Mesenteric fat pad (tissue), 1 donor: ENCODE measurements at regions not wholly inside any gene's neighbourhood (a gene's known extent, or its start where the extent isn't known, plus 50 kb on each side); places are given as distances from the start of the nearest gene placed in this dataset.

Experiments used
- DNase-seq: peaks from one replicate; pipeline ENCODE4 v3.0.0-alpha.2; 2020; ENCODE audit warnings: low spot score
- donor health status: DM: yes; HTN: yes; CAD: no.

DNA sequence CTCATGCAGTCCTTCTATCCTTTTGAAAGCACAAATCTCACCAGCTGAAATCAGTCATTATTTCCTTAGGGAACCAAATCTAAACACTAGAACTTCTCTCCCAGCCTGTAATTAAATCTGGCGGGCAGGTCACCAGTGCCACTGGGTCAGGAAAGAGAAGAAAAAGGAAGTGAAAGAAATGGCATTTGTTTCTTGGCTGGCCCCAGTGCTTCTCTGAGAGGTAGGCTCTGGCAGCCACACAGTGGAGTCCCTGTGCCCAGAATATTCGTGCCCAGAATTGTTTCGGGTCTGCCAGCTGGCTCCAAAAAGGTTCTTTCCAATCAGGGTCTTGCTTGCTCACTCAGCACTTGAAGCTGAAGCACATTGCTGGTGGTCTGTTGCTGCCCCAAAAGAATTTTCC, 133.9 kb upstream of the MTAP start:
- DNase-seq: no peak

- DNase-seq: no peak
Measured at GRCh38 chr9:21669701-21670100, 132.7 kb upstream of the MTAP start.

DNA sequence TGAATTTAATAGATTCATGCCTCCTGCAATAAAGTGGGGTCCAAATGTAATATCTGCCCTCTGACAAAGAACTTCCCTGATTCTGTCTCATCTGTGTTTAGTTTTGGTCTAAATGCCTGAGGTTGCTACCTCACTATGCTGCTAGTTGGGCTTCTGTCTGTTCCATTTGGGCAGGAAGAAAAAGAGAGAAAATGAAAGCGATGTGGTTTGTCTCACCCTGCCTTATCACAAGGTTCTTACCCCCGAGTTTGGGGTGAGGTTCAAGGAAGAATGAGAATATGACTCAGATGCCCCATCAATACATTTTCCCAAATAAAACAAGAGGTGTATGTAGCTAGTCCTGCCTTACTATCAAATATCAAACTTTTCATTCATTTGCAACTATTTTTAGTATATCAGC, 132.1 kb upstream of the MTAP start:
- DNase-seq: no peak

GRCh38 chr9:21672140-21672539, 130.3 kb upstream of the MTAP start:
- no peak for DNase-seq

GRCh38 chr9:21672761-21673160, 129.7 kb upstream of the MTAP start:
- DNase-seq: no peak

DNA sequence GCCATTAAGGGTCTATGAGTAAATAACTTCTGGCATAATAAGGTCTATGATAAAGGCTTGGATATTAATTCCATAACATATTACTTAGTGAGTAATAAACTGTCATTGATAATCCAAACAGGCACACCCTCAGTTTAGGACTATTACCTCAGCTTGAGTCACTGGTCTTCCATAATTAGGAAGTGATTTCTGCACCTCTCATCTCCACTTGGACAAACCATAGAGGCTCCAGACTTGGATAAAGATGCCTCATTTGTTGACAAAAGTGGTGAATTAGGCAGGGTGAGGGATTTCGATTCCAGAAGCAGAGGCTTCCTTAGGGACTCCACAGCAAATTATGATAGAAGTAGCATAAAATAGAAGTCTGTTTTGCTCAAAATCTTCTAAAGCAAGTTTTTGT, 127.5 kb upstream of the MTAP start:
- no peak for DNase-seq

GRCh38 chr9:21677387-21677786, 125.0 kb upstream of the MTAP start:
- no peak for DNase-seq

DNA sequence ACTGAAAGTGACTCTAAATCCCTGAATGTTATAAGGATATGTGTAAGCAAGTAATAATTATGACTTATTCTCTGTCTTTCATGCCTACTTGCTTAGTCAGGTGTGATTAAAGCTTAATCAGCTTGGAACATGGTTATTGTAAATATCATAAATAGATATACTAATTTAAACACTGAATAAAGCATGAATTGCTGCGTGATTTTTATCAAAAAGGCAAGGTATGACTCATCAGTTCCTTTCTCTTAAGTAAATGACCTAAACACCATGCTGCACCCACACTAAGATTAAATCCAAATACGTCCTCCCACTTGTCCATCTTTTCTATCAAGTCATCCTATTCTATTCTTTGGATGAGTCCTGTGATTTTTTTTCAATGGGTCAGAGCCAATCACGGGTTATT, 124.6 kb upstream of the MTAP start:
- DNase-seq: no peak

GRCh38 chr9:21679432-21679831, 123.0 kb upstream of the MTAP start:
- DNase-seq: no peak

GRCh38 chr9:21680590-21680989, 121.8 kb upstream of the MTAP start:
- no peak for DNase-seq

- no peak for DNase-seq
Measured at GRCh38 chr9:21681641-21682040, 120.8 kb upstream of the MTAP start.

- no peak for DNase-seq
Measured at GRCh38 chr9:21682381-21682780, 120.1 kb upstream of the MTAP start.

DNA sequence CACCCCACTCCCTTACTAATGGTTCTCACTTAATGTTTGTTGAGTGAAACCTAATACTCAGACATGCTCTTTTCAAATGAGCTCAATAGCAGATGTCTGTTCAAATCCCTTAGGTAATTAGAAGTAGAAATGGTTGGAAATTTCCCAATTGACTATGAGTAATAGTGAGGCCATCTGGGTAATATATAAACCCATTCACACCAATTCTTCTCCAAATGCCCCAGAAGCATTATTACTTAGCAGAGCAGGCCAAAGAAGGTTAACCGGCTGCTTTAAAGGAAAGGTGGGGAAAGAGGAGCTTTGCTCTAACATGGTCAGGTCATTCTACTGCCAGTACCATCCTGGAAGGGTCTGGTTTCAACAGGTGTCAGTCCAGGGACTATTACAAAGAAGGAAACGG, 119.5 kb upstream of the MTAP start:
- DNase-seq: no peak

GRCh38 chr9:21683484-21684175, 118.8 kb upstream of the MTAP start:
- no peak for DNase-seq

GRCh38 chr9:21684231-21684630, 118.2 kb upstream of the MTAP start:
- DNase-seq: no peak

DNA sequence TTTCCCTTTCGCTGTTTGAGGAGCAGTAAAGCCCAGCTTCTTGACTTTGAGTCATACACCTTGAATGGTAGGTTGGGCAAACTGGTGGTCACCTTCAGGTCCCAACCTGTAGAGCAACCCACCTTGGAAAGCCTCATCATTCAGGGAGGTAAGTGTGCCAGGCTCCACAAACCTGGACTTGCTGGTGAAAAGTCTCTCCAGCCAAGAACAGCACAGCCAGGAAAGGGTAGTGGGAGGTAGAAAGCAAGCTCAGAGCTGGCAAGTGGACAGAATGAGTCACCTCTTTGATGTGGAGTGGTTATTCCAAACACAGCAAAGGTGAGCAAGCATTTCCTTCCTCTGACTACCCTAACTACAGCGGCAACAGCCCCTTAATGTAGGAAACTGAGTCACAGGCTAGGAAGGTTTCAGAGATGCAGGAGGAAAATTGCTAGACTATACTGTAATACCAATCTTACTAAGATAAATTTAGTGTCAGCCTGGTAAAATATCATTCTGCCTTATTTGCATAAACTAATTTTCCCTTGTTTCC, 117.5 kb upstream of the MTAP start:
- DNase-seq: no peak

GRCh38 chr9:21685502-21685901, 116.9 kb upstream of the MTAP start:
- DNase-seq: no peak

GRCh38 chr9:21686738-21687137, 115.7 kb upstream of the MTAP start:
- DNase-seq: no peak

GRCh38 chr9:21687351-21687750, 115.1 kb upstream of the MTAP start:
- no peak for DNase-seq

GRCh38 chr9:21688108-21689102, 114.0 kb upstream of the MTAP start:
- DNase-seq: no peak

DNA sequence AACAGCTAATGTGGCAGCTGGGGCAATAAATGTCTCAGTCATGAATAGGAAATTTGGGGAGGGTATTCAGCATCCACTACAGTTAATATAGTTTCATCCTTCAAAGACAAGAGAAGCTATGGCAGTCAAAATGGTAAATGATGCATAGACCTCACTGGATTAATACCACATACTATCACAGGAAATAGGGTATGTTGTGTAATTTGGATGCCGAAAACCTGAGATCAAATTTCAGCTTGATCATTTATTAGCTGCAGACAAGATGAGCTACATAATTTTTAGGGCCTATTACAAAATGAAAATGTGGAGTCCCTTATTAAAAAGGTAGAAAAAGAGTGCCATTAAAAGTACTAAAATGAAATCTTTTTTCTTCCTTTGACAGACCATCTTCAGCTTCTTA, 112.6 kb upstream of the MTAP start:
- no peak for DNase-seq

DNA sequence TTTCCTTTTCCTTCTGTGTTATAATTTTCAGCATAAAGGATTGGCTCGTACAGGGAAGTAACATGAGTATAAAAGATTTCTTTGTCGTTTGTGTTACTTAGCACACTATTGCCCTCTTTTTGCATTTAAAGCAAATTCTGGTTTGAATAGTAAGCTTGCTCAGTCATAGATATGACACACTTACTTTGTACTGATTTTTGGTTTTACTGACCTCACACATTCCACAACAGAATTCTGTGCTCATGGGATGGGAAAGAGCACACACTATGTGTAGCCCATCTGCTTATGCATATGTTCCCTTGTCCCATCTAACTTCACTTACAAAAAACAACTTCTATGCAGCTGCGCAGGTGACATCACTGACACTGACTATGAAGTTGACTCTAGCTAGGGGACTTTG, 111.9 kb upstream of the MTAP start:
- DNase-seq: no peak
